HG03280 (cell line): ENCODE measurements at regions not wholly inside any gene's neighbourhood (a gene's known extent, or its start where the extent isn't known, plus 50 kb on each side); places are given as distances from the start of the nearest gene placed in this dataset.

Experiments used
- ATAC-seq: cut with Tn5 transposase; IDR thresholded peaks from one replicate; pipeline ENCODE4 v1.9.1; 2021; ENCODE audit warnings: mild to moderate bottlenecking, moderate library complexity; ENCODE audit not compliant: unreplicated experiment

GRCh38 chr10:128543151-128543550 is 416.9 kb upstream of the MKI67 start:
- ATAC-seq, result no peak

GRCh38 chr10:128545216-128545615 is 419.0 kb upstream of the MKI67 start:
- no peak for ATAC-seq

GRCh38 chr10:128546651-128547165 is 420.5 kb upstream of the MKI67 start:
- ATAC-seq, result no peak

- ATAC-seq, result no peak
Measured at GRCh38 chr10:128549101-128549608, 422.9 kb upstream of the MKI67 start.

- no peak for ATAC-seq
Measured at GRCh38 chr10:128550045-128550444, 423.8 kb upstream of the MKI67 start.

GRCh38 chr10:128551475-128551874 is 425.3 kb upstream of the MKI67 start:
- ATAC-seq, result no peak

- no peak for ATAC-seq
Measured at GRCh38 chr10:128553755-128554154, 427.5 kb upstream of the MKI67 start.

- ATAC-seq, result no peak
Measured at GRCh38 chr10:128556182-128557110, 430.2 kb upstream of the MKI67 start.

GRCh38 chr10:128557149-128557710 is 431.0 kb upstream of the MKI67 start:
- ATAC-seq, result no peak

GRCh38 chr10:128560406-128560805 is 434.2 kb upstream of the MKI67 start:
- ATAC-seq, result no peak

- no peak for ATAC-seq
Measured at GRCh38 chr10:128560993-128561392, 434.8 kb upstream of the MKI67 start.

GRCh38 chr10:128563387-128563786 is 437.2 kb upstream of the MKI67 start:
- ATAC-seq, result no peak

GRCh38 chr10:128563904-128564303 is 437.7 kb upstream of the MKI67 start:
- no peak for ATAC-seq

- ATAC-seq, result no peak
Measured at GRCh38 chr10:128566361-128566968, 440.2 kb upstream of the MKI67 start.

- ATAC-seq, result no peak
Measured at GRCh38 chr10:128567551-128567950, 441.3 kb upstream of the MKI67 start.

- no peak for ATAC-seq
Measured at GRCh38 chr10:128568041-128568440, 441.8 kb upstream of the MKI67 start.

GRCh38 chr10:128568491-128568890 is 442.3 kb upstream of the MKI67 start:
- ATAC-seq, result no peak

GRCh38 chr10:128568990-128569945 is 443.0 kb upstream of the MKI67 start:
- no peak for ATAC-seq

- no peak for ATAC-seq
Measured at GRCh38 chr10:128570319-128570995, 444.2 kb upstream of the MKI67 start.

GRCh38 chr10:128571071-128571470 is 444.8 kb upstream of the MKI67 start:
- ATAC-seq, result no peak
